Gastrocnemius medialis (tissue), 4 donors: ENCODE measurements at regions not wholly inside any gene's neighbourhood (a gene's known extent, or its start where the extent isn't known, plus 50 kb on each side); places are given as distances from the start of the nearest gene placed in this dataset.

Source experiments
- ATAC-seq, 2 donors: fragments of 150-250 bp; one replicate each; pipeline ENCODE4 v1.9.1; 2016
- DNase-seq, 2 donors: peaks; one replicate each; pipeline ENCODE4 v3.0.0-alpha.2; 2019
- H3K27ac ChIP-seq, 4 donors: fragments of 200-600 bp; sonication (generic); 1 replicate in 1 of 4; 2 replicates in 3 of 4; pipeline ENCODE4 v1.5.1; 2016 to 2018; ENCODE audit warnings: mild to moderate bottlenecking in 2 of 4, moderate library complexity in 1 of 4
- H3K27me3 ChIP-seq, 3 donors: fragments of 200-600 bp; sonication (generic) in 2 of 3; 1 replicate in 1 of 3; 2 replicates in 2 of 3; pipeline versions ENCODE4 v1.5.1 to v1.6.0; 2016 to 2019; ENCODE audit warnings: mild to moderate bottlenecking in 1 of 3, moderate library complexity in 1 of 3
- H3K36me3 ChIP-seq, 2 donors: fragments of 200-600 bp; sonication (generic) in 1 of 2; one replicate each; pipeline ENCODE4 v1.5.1; 2017 to 2018
- H3K4me1 ChIP-seq, 2 donors: fragments of 200-600 bp; sonication (generic) in 1 of 2; one replicate each; pipeline ENCODE4 v1.5.1; 2016 to 2017; ENCODE audit warnings: mild to moderate bottlenecking in 2 of 2
- H3K4me3 ChIP-seq, 4 donors: fragments of 200-600 bp; sonication (generic) in 3 of 4; 1 replicate in 1 of 4; 2 replicates in 3 of 4; pipeline ENCODE4 v1.5.1; 2016 to 2019; ENCODE audit warnings: mild to moderate bottlenecking in 2 of 4
- H3K9me3 ChIP-seq, 3 donors: fragments of 200-600 bp; sonication (generic) in 2 of 3; 1 replicate in 1 of 3; 2 replicates in 2 of 3; pipeline ENCODE4 v1.5.1; 2016 to 2019
- POLR2A ChIP-seq, 2 donors: fragments of 450-650 bp; IDR thresholded peaks; one replicate each; pipeline ENCODE4 v1.6.1; 2017; ENCODE audit warnings: antibody characterized with exemption in 2 of 2, mild to moderate bottlenecking in 2 of 2, moderate library complexity in 2 of 2
- in situ Hi-C, 4 donors: fragments of 200-750 bp; cut with MboI; loops; one replicate each; pipeline versions ENCODE4 v1.15.0 to v1.8.0; 2017; ENCODE audit warnings: low sequenced_read_pairs in 4 of 4
- intact Hi-C: fragments of 100-400 bp; cut with DNase I; formaldehyde crosslinking; loops from one replicate; pipeline ENCODE4 v1.15.1; 2023; ENCODE audit warnings: low total_unique reads
- TF ChIP-seq, protein P1 (sequence below), 5 experiments: fragments of 450-650 bp in 3 of 5; fragments of 200-600 bp in 2 of 5; sonication (generic) in 2 of 5; IDR thresholded peaks in 4 of 5; conservative IDR thresholded peaks in 1 of 5; 1 replicate in 4 of 5; 2 replicates in 1 of 5; pipeline ENCODE4 v1.5.1; 2016 to 2019; ENCODE audit warnings: antibody characterized with exemption in 5 of 5, mild to moderate bottlenecking in 3 of 5, moderate library complexity in 3 of 5

DNA sequence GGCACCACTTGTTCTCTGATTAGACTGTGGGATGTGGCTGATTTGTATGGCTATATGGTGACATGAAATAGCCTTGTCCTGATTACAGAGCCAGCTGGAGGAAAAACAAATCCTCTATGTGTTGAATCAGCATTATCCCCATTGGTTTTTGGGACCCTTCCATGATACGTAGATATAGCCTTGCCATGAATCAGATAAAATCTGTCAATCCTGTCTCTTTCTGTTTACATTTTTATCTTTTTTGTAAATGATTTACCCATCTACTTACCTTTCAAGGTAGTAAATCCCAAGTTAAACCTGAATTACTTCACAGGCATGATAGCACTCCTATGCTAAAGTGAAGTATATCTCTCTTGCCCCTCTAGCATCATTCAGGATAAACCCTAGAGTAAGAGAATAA is 789.3 kb downstream of the TMTC2 start:
- in situ Hi-C loops (no loop called here), intact Hi-C loops (no loop called here)
- TF ChIP-seq, protein P1, sequence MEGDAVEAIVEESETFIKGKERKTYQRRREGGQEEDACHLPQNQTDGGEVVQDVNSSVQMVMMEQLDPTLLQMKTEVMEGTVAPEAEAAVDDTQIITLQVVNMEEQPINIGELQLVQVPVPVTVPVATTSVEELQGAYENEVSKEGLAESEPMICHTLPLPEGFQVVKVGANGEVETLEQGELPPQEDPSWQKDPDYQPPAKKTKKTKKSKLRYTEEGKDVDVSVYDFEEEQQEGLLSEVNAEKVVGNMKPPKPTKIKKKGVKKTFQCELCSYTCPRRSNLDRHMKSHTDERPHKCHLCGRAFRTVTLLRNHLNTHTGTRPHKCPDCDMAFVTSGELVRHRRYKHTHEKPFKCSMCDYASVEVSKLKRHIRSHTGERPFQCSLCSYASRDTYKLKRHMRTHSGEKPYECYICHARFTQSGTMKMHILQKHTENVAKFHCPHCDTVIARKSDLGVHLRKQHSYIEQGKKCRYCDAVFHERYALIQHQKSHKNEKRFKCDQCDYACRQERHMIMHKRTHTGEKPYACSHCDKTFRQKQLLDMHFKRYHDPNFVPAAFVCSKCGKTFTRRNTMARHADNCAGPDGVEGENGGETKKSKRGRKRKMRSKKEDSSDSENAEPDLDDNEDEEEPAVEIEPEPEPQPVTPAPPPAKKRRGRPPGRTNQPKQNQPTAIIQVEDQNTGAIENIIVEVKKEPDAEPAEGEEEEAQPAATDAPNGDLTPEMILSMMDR (IDR thresholded peaks at IDR 0.05 in 4 of 5, conservative IDR thresholded peaks at IDR 0.05 in 1 of 5), result no peak
- no peak for TF ChIP-seq POLR2A (IDR thresholded peaks at IDR 0.05)
- no peak for ATAC-seq
- no peak overlapping the region for H3K4me3 ChIP-seq
- no peak overlapping the region for H3K27ac ChIP-seq
- H3K27me3 ChIP-seq, result no peaks in the 10 kb centered on the region
- H3K36me3 ChIP-seq, result no peaks in the 10 kb centered on the region
- DNase-seq, result no peak
- no peaks in the 10 kb centered on the region for H3K4me1 ChIP-seq
- no peaks in the 10 kb centered on the region for H3K9me3 ChIP-seq

DNA sequence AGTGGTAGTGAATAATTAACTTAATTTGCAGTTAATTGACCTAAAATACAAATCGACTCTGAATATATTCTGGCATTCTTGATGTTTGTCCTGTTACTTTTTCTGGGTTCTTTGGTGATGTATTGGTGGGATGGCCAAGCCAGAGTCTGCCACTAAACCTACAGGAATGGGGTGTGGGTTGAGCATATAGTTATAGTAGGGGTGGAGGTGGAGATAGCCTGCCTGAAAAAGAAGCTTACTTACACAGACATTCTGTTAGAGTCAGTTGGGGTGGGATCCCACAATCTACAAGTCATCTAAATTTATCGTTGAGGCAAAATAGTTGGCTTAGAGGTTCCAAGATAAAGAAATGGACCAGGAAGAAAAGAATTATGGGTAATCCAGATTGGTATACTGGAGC is 787.7 kb downstream of the TMTC2 start:
- no peak for TF ChIP-seq POLR2A (IDR thresholded peaks at IDR 0.05)
- TF ChIP-seq, protein P1 (IDR thresholded peaks at IDR 0.05 in 4 of 5, conservative IDR thresholded peaks at IDR 0.05 in 1 of 5), result no peak
- in situ Hi-C loops, result no loop called here
- Histone ChIP-seq H3K36me3 (no peaks in the 10 kb centered on the region), H3K27ac (no peak overlapping the region), H3K9me3 (no peaks in the 10 kb centered on the region), H3K27me3 (no peaks in the 10 kb centered on the region), H3K4me3 (no peak overlapping the region), H3K4me1 (no peaks in the 10 kb centered on the region)
- DNase-seq, result no peak
- ATAC-seq, result no peak
- intact Hi-C loops, result no loop called here

DNA sequence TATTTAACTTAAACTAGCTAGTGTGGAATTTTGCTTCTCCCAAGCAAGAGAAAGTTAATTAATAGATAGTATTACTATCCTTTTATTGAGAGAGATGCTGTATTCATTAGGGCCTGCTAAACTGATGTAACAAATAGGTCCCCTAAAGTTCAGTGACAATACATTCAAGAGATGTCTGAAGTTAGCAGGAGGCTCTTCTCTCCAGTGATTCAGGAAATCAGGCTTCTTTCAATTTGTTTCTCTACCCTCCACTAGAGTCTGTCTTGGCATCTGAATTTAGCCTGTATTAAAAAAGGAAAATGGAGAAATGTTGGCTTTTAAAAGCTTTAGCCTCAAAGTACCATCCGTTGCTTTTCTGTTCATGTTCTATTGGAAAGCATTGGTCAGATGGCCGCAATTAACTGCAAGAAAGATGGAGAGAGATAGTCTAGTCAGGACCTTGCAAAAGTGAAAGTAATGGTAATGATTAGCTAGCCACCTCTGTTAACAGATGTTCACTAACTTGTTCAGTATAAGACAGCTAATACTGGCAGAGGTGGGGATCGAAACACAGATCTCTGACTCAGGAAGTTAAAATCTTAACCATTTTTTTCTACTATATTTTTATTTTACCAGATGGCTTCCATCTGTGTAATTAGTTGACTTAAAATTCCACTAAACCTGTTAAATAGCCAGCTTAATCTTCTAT is 786.8 kb downstream of the TMTC2 start:
- TF ChIP-seq, protein P1 (IDR thresholded peaks at IDR 0.05 in 4 of 5, conservative IDR thresholded peaks at IDR 0.05 in 1 of 5), result no peak
- TF ChIP-seq POLR2A (IDR thresholded peaks at IDR 0.05), result no peak

DNA sequence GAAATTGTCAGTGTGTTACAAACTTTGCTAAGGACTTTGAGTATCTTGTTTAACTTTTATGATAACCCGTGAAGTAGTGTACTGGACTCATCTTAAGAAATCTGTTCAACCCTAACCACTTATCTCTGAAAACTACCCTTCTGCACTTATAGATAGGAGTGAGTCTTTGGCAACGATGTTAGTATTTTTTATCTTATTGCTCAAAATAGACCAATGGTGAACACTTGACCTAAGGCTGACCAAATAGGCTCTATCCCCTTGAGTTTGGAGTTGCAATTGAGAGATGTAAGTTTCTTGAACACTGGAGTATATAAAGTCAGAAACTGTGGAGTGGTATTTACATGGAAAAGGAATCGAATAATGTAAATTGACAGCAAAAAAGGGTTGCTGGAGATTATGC is 786.1 kb downstream of the TMTC2 start:
- intact Hi-C loops (no loop called here), in situ Hi-C loops (no loop called here)
- no peak overlapping the region for H3K27ac ChIP-seq
- H3K4me3 ChIP-seq, result no peak overlapping the region
- ATAC-seq, result no peak
- DNase-seq, result no peak
- TF ChIP-seq POLR2A (IDR thresholded peaks at IDR 0.05), result no peak
- TF ChIP-seq, protein P1 (IDR thresholded peaks at IDR 0.05 in 4 of 5, conservative IDR thresholded peaks at IDR 0.05 in 1 of 5), result no peak
- no peaks in the 10 kb centered on the region for H3K9me3 ChIP-seq
- H3K36me3 ChIP-seq, result no peaks in the 10 kb centered on the region
- H3K4me1 ChIP-seq, result no peaks in the 10 kb centered on the region
- no peaks in the 10 kb centered on the region for H3K27me3 ChIP-seq

More for the DNA sequence above, 786.8 kb downstream of the TMTC2 start:
- H3K4me3 ChIP-seq, result no peak overlapping the region
- no peaks in the 10 kb centered on the region for H3K36me3 ChIP-seq
- ATAC-seq (no peak), DNase-seq (no peak)
- no peaks in the 10 kb centered on the region for H3K4me1 ChIP-seq
- H3K27ac ChIP-seq, result no peak overlapping the region
- H3K9me3 ChIP-seq, result no peaks in the 10 kb centered on the region
- in situ Hi-C loops, result no loop called here
- no peaks in the 10 kb centered on the region for H3K27me3 ChIP-seq
- intact Hi-C loops, result no loop called here

DNA sequence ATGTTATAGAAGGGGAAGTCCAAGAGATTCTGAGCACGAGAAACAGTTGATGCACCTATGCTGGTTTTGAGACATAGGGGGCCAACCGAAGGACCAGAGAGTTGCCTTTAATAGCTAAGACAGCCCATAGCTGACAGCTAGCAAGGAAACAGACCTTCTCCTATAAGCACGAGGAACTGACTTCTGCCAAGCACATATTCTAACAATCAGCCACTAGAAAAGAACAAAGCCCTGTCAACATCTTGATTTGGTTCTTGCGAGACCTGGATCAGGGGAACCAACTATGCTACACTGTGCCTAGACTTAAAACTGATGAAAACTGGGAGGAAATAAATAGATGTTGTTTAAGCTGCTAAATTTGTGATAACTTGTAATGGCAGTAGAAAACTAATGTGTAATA is 785.6 kb downstream of the TMTC2 start:
- in situ Hi-C loops, result no loop called here
- Histone ChIP-seq H3K27ac (no peak overlapping the region), H3K4me3 (no peak overlapping the region), H3K9me3 (no peaks in the 10 kb centered on the region), H3K36me3 (no peaks in the 10 kb centered on the region), H3K4me1 (no peaks in the 10 kb centered on the region), H3K27me3 (no peaks in the 10 kb centered on the region)
- intact Hi-C loops, result no loop called here
- ATAC-seq (no peak), DNase-seq (no peak)
- TF ChIP-seq, protein P1 (IDR thresholded peaks at IDR 0.05 in 4 of 5, conservative IDR thresholded peaks at IDR 0.05 in 1 of 5), result no peak
- no peak for TF ChIP-seq POLR2A (IDR thresholded peaks at IDR 0.05)
